H1 (cell line): ENCODE measurements at regions not wholly inside any gene's neighbourhood (a gene's known extent, or its start where the extent isn't known, plus 50 kb on each side); places are given as distances from the start of the nearest gene placed in this dataset.

Experiments
- BRCA1 ChIP-seq: IDR thresholded peaks from 2 replicates; pipeline ENCODE4 v1.6.1; 2012; ENCODE audit warnings: low read depth, low read length, improper control_type of control experiment
- EGR1 ChIP-seq: IDR thresholded peaks from 2 replicates; pipeline ENCODE4 v1.6.1; 2011; ENCODE audit warnings: low read depth, low read length, borderline replicate concordance
- FOSL1 ChIP-seq: IDR thresholded peaks from 2 replicates; pipeline ENCODE4 v1.6.1; 2011; ENCODE audit warnings: mild to moderate bottlenecking, low read depth, low read length, moderate library complexity; ENCODE audit not compliant: insufficient read depth
- JUND ChIP-seq: IDR thresholded peaks from 2 replicates; pipeline ENCODE4 v1.6.1; 2011; ENCODE audit warnings: mild to moderate bottlenecking, improper control_type of control experiment, low read length
- KDM5A ChIP-seq: fragments of 200-600 bp; IDR thresholded peaks from 2 replicates; pipeline ENCODE4 v1.7.1; 2012; ENCODE audit warnings: mild to moderate bottlenecking, low read length, inconsistent platforms, mixed read lengths
- RXRA ChIP-seq: IDR thresholded peaks from 2 replicates; pipeline ENCODE4 v1.6.1; 2011; ENCODE audit warnings: low read depth, mild to moderate bottlenecking, low read length, moderate library complexity; ENCODE audit not compliant: insufficient read depth
- USF2 ChIP-seq: IDR thresholded peaks from 2 replicates; pipeline ENCODE4 v1.6.1; 2011; ENCODE audit warnings: low read length, improper control_type of control experiment

DNA sequence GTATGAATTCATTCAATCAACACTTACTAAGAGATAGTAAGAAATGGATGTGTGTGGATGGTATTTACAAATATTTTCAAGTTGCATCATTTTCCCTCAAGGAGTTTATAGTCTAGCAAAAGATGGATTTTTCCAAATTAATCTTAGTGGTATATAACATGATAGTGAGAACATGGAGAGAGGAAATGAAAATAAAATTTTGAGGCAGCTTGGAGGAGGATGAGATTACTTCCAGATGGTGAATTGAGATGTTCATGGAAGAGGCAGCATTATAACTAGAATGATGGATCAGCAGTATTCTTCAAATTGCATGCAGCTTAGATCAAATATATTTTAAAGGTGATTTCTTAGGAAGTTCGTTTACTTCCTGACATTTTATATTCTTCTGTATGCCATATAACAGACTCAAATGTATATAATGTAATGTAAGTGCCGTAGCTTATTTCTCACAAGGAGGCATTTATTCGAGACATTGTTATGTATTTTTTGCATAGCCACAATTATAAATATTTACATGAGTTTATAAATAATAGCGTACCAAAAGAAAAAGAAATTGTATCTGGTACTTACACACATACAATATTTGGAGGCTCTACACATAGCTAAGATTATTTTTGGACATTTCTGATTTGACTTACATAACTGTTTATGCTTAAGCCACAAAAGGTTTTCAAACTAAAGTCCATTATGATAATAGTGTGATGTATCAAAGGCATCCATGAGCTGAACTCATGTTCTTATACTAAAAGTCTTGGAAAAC is 439.4 kb downstream of the SPRY1 start (continued):
- TF ChIP-seq BRCA1 (no peak), FOSL1 (no peak), JUND (no peak), USF2 (no peak), KDM5A (no peak), RXRA (no peak), EGR1 (no peak)
- TF ChIP-seq, all 59 proteins: peak for 0
